Glomerular visceral epithelial cell (primary cell): ENCODE measurements at regions not wholly inside any gene's neighbourhood (a gene's known extent, or its start where the extent isn't known, plus 50 kb on each side); places are given as distances from the start of the nearest gene placed in this dataset.
"Not testable (repeated sequence)": the region's sequence is repeated elsewhere in the genome, so short reads cannot be mapped to it uniquely, and the experiment has no call there.

Source experiments
- DNase-seq: peaks from one replicate; pipeline ENCODE4 v3.0.0-alpha.2; 2016; ENCODE audit errors: extremely low spot score

GRCh38 chr2:228417526-228417925 is 236.0 kb upstream of the SPHKAP start:
- no peak for DNase-seq

GRCh38 chr2:228410061-228410460 is 228.6 kb upstream of the SPHKAP start:
- no peak for DNase-seq

GRCh38 chr2:228409493-228409892 is 228.0 kb upstream of the SPHKAP start:
- DNase-seq = no peak

GRCh38 chr2:228408529-228409227 is 227.2 kb upstream of the SPHKAP start:
- DNase-seq = no peak

GRCh38 chr2:228407821-228408220 is 226.3 kb upstream of the SPHKAP start:
- DNase-seq = no peak

- no peak for DNase-seq
Measured at GRCh38 chr2:228401065-228401912, 219.8 kb upstream of the SPHKAP start.

- no peak for DNase-seq
Measured at GRCh38 chr2:228387776-228388175, 206.3 kb upstream of the SPHKAP start.

- DNase-seq = no peak
Measured at GRCh38 chr2:228378696-228379425, 197.4 kb upstream of the SPHKAP start.

- DNase-seq = no peak
Measured at GRCh38 chr2:228378233-228378632, 196.7 kb upstream of the SPHKAP start.

- DNase-seq = no peak
Measured at GRCh38 chr2:228377533-228377932, 196.0 kb upstream of the SPHKAP start.

- DNase-seq = no peak
Measured at GRCh38 chr2:228374741-228375140, 193.3 kb upstream of the SPHKAP start.

- no peak for DNase-seq
Measured at GRCh38 chr2:228373191-228373590, 191.7 kb upstream of the SPHKAP start.

GRCh38 chr2:228372212-228372611 is 190.7 kb upstream of the SPHKAP start:
- no peak for DNase-seq

GRCh38 chr2:228369400-228370031 is 188.0 kb upstream of the SPHKAP start:
- DNase-seq = no peak

- DNase-seq = no peak
Measured at GRCh38 chr2:228367356-228367755, 185.9 kb upstream of the SPHKAP start.

- no peak for DNase-seq
Measured at GRCh38 chr2:228359473-228359872, 178.0 kb upstream of the SPHKAP start.

- DNase-seq = no peak
Measured at GRCh38 chr2:228355897-228356296, 174.4 kb upstream of the SPHKAP start.

GRCh38 chr2:228352980-228353379 is 171.5 kb upstream of the SPHKAP start:
- DNase-seq = not testable (repeated sequence)

GRCh38 chr2:228352048-228352447 is 170.6 kb upstream of the SPHKAP start:
- no peak for DNase-seq

- no peak for DNase-seq
Measured at GRCh38 chr2:228348516-228349064, 167.1 kb upstream of the SPHKAP start.

GRCh38 chr2:228344531-228344930 is 163.0 kb upstream of the SPHKAP start:
- no peak for DNase-seq

- DNase-seq = no peak
Measured at GRCh38 chr2:228339525-228339924, 158.0 kb upstream of the SPHKAP start.
